A673 (cell line): ENCODE measurements at regions not wholly inside any gene's neighbourhood (a gene's known extent, or its start where the extent isn't known, plus 50 kb on each side); places are given as distances from the start of the nearest gene placed in this dataset.

Source experiments
- BruUV-seq: library from RNA; stranded (reverse); fragments of 400-500 nt; replicated peaks from 2 replicates; lab custom pipeline; 2021; lab: Mats Ljungman, UMichigan
- CTCF ChIA-PET: fragments of 300-600 bp; sonication (Branson Sonifier 250); formaldehyde crosslinking; loops from one replicate; lab custom pipeline; 2022; ENCODE audit warnings: antibody characterized with exemption; lab: Charles Lee
- POLR2A ChIA-PET: fragments of 300-600 bp; sonication (Branson Sonifier 250); formaldehyde crosslinking; loops from one replicate; lab custom pipeline; 2022; ENCODE audit warnings: antibody characterized with exemption; ENCODE audit not compliant: low non-redundant PET; lab: Charles Lee
- DNase-seq: peaks from one replicate; pipeline ENCODE4 v3.0.0-alpha.2; 2015; ENCODE audit warnings: low spot score
- H3K27ac ChIP-seq: fragments of 200-600 bp; sonication (generic); 2 replicates; pipeline ENCODE4 v1.5.1; 2016; ENCODE audit warnings: mixed run types, low read depth, mild to moderate bottlenecking, mixed read lengths, antibody characterized with exemption, low read length; ENCODE audit not compliant: poor library complexity, severe bottlenecking
- H3K27me3 ChIP-seq: fragments of 200-600 bp; sonication (generic); replicated peaks from 2 replicates; pipeline ENCODE4 v1.6.1; 2017; ENCODE audit warnings: mixed run types, low read depth, mild to moderate bottlenecking, mixed read lengths, antibody characterized with exemption, low read length; ENCODE audit not compliant: insufficient read depth, poor library complexity
- H3K36me3 ChIP-seq: fragments of 200-600 bp; sonication (generic); 2 replicates; pipeline ENCODE4 v1.6.1; 2016; ENCODE audit warnings: mixed run types, mild to moderate bottlenecking, mixed read lengths, antibody characterized with exemption, low read length; ENCODE audit not compliant: insufficient read depth, poor library complexity, severe bottlenecking
- H3K4me1 ChIP-seq: fragments of 200-600 bp; sonication (generic); 2 replicates; pipeline ENCODE4 v1.6.1; 2017; ENCODE audit warnings: mixed run types, mild to moderate bottlenecking, mixed read lengths, antibody characterized with exemption, low read length; ENCODE audit not compliant: insufficient read depth, poor library complexity, severe bottlenecking
- H3K4me3 ChIP-seq: fragments of 200-600 bp; sonication (generic); 2 replicates; pipeline ENCODE4 v1.5.1; 2016; ENCODE audit warnings: low read depth, mixed run types, mild to moderate bottlenecking, mixed read lengths, low read length; ENCODE audit not compliant: poor library complexity, severe bottlenecking
- H3K9me3 ChIP-seq: fragments of 200-600 bp; sonication (generic); 2 replicates; pipeline ENCODE4 v1.6.1; 2016; ENCODE audit warnings: mixed run types, low read depth, mild to moderate bottlenecking, mixed read lengths, antibody characterized with exemption, low read length; ENCODE audit not compliant: poor library complexity, severe bottlenecking
- CTCF ChIP-seq: fragments of 300-800, 200-600 bp; sonication (generic); conservative IDR thresholded peaks from 2 replicates; pipeline ENCODE4 v1.5.1; 2017; ENCODE audit warnings: low read depth, mild to moderate bottlenecking, antibody characterized with exemption, low read length, moderate library complexity, mixed read lengths
- EZH2 ChIP-seq: fragments of 200-600 bp; sonication (generic); IDR thresholded peaks from 2 replicates; pipeline ENCODE4 v1.6.1; 2017; ENCODE audit warnings: borderline replicate concordance, low read depth, mild to moderate bottlenecking, mixed read lengths, antibody characterized with exemption, low read length; ENCODE audit not compliant: poor library complexity, severe bottlenecking
- intact Hi-C: fragments of 100-400 bp; cut with micrococcal nuclease; formaldehyde crosslinking; loops from one replicate; pipeline ENCODE4 v1.10.0; 2022; ENCODE audit not compliant: unreplicated experiment

- H3K27me3 ChIP-seq: no peaks in the 10 kb centered on the region
- TF ChIP-seq CTCF: no peak
- H3K36me3 ChIP-seq: no peaks in the 10 kb centered on the region
- ChIA-PET CTCF (interaction anchor here (0.6 to 1.8 kb wide), 5 partner anchors 21 to 892 kb away, joined by 3 to 7 read pairs (median 4); no protein-coding TSS in a partner anchor), POLR2A (no interaction called here)
- H3K4me3 ChIP-seq: no peak overlapping the region
- intact Hi-C loops: loop anchor here (1.0 to 5.0 kb wide), 4 partner anchors 26 to 1085 kb away; no protein-coding TSS in a partner anchor
- DNase-seq: peak; percentile 23
- peaks cover 19% of the 10 kb centered on the region for H3K4me1 ChIP-seq
- BruUV-seq: no TSS peak
- peak overlapping the region; percentile 79 for H3K27ac ChIP-seq
- H3K9me3 ChIP-seq: no peaks in the 10 kb centered on the region
Observed at GRCh38 chrX:46407753-46408130, 137.5 kb downstream of the ZNF674 start.

GRCh38 chrX:46407036-46407752, 138.0 kb downstream of the ZNF674 start:
- Histone ChIP-seq H3K4me3 (no peak overlapping the region), H3K4me1 (peaks cover 19% of the 10 kb centered on the region), H3K36me3 (no peaks in the 10 kb centered on the region), H3K27ac (peak overlapping the region; percentile 79), H3K9me3 (no peaks in the 10 kb centered on the region), H3K27me3 (no peaks in the 10 kb centered on the region)
- no peak for TF ChIP-seq CTCF
- TF ChIP-seq EZH2: no peak
- no TSS peak for BruUV-seq
- intact Hi-C loops: loop anchor here (1.0 to 5.0 kb wide), 2 partner anchors 26 to 585 kb away; no protein-coding TSS in a partner anchor
- ChIA-PET POLR2A (no interaction called here), CTCF (interaction anchor here (0.6 to 1.8 kb wide), 4 partner anchors 21 to 892 kb away, joined by 3 to 7 read pairs (median 4); no protein-coding TSS in a partner anchor)
- DNase-seq: peak; percentile 84

- no peak overlapping the region for H3K4me3 ChIP-seq
- no peak for TF ChIP-seq EZH2
- TF ChIP-seq CTCF: no peak
- no TSS peak for BruUV-seq
- no peaks in the 10 kb centered on the region for H3K27me3 ChIP-seq
- H3K4me1 ChIP-seq: peaks cover 19% of the 10 kb centered on the region
- ChIA-PET POLR2A (no interaction called here), CTCF (no interaction called here)
- no peak for DNase-seq
- no peak overlapping the region for H3K27ac ChIP-seq
- intact Hi-C loops: loop anchor here (5.0 kb wide), 1 partner anchor 582 kb away; no protein-coding TSS in a partner anchor
- H3K9me3 ChIP-seq: no peaks in the 10 kb centered on the region
- H3K36me3 ChIP-seq: no peaks in the 10 kb centered on the region
Observed at GRCh38 chrX:46404774-46405173, 140.4 kb downstream of the ZNF674 start.
